Lower lobe of right lung (tissue), 2 donors: ENCODE measurements at regions not wholly inside any gene's neighbourhood (a gene's known extent, or its start where the extent isn't known, plus 50 kb on each side); places are given as distances from the start of the nearest gene placed in this dataset.

ENCODE experiments used
- ATAC-seq, 2 donors: fragments of 200-7000 bp; cut with Tn5 transposase; one replicate each; pipeline ENCODE4 v1.9.1; 2020 to 2022; ENCODE audit warnings: mild to moderate bottlenecking in 2 of 2, moderate library complexity in 2 of 2
- DNase-seq: peaks from one replicate; pipeline ENCODE4 v3.0.0-alpha.2; 2020
- H3K27ac ChIP-seq: fragments of 200-600 bp; one replicate; pipeline ENCODE4 v1.8.0; 2022
- H3K27me3 ChIP-seq: fragments of 200-600 bp; one replicate; pipeline ENCODE4 v1.8.0; 2022; ENCODE audit warnings: low read depth
- H3K36me3 ChIP-seq: fragments of 200-600 bp; one replicate; pipeline ENCODE4 v1.8.0; 2022; ENCODE audit warnings: mild to moderate bottlenecking
- H3K4me1 ChIP-seq: fragments of 200-600 bp; one replicate; pipeline ENCODE4 v1.8.0; 2022
- H3K4me3 ChIP-seq: fragments of 200-600 bp; one replicate; pipeline ENCODE4 v1.8.0; 2022; ENCODE audit warnings: mild to moderate bottlenecking
- H3K9me3 ChIP-seq: fragments of 200-600 bp; one replicate; pipeline ENCODE4 v1.8.0; 2022
- intact Hi-C: fragments of 100-400 bp; cut with DNase I; formaldehyde crosslinking; loops from one replicate; pipeline ENCODE4 v1.11.0; 2022
- TF ChIP-seq, protein P1 (sequence below): fragments of 200-600 bp; IDR thresholded peaks from one replicate; pipeline ENCODE4 v1.8.0; 2022; ENCODE audit warnings: antibody characterized with exemption, mild to moderate bottlenecking
- donor health status: DM: no; HTN: yes; CAD: no; lungs with severe emphysema.

- intact Hi-C loops = no loop called here
- Histone ChIP-seq H3K4me3 (no peak overlapping the region), H3K27me3 (no peaks in the 10 kb centered on the region), H3K27ac (no peak overlapping the region), H3K9me3 (no peaks in the 10 kb centered on the region), H3K36me3 (no peaks in the 10 kb centered on the region), H3K4me1 (no peaks in the 10 kb centered on the region)
- TF ChIP-seq, protein P1, sequence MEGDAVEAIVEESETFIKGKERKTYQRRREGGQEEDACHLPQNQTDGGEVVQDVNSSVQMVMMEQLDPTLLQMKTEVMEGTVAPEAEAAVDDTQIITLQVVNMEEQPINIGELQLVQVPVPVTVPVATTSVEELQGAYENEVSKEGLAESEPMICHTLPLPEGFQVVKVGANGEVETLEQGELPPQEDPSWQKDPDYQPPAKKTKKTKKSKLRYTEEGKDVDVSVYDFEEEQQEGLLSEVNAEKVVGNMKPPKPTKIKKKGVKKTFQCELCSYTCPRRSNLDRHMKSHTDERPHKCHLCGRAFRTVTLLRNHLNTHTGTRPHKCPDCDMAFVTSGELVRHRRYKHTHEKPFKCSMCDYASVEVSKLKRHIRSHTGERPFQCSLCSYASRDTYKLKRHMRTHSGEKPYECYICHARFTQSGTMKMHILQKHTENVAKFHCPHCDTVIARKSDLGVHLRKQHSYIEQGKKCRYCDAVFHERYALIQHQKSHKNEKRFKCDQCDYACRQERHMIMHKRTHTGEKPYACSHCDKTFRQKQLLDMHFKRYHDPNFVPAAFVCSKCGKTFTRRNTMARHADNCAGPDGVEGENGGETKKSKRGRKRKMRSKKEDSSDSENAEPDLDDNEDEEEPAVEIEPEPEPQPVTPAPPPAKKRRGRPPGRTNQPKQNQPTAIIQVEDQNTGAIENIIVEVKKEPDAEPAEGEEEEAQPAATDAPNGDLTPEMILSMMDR = no peak
- ATAC-seq (no peak), DNase-seq (no peak)
These were observed 198.7 kb downstream of the NPHP4 start for GRCh38 chr1:5793516-5793915.

GRCh38 chr1:5781079-5781478 lies 211.1 kb downstream of the NPHP4 start:
- H3K36me3 ChIP-seq = no peaks in the 10 kb centered on the region

GRCh38 chr1:5780324-5780716 lies 211.9 kb downstream of the NPHP4 start:
- Histone ChIP-seq H3K36me3 (no peaks in the 10 kb centered on the region), H3K4me3 (no peak overlapping the region), H3K9me3 (no peaks in the 10 kb centered on the region), H3K27me3 (no peaks in the 10 kb centered on the region), H3K4me1 (no peaks in the 10 kb centered on the region), H3K27ac (no peak overlapping the region)
- ATAC-seq (no peak), DNase-seq (no peak)
- TF ChIP-seq, protein P1 = no peak
- intact Hi-C loops = no loop called here

More at GRCh38 chr1:5781079-5781478, 211.1 kb downstream of the NPHP4 start:
- Histone ChIP-seq H3K27me3 (no peaks in the 10 kb centered on the region), H3K9me3 (no peaks in the 10 kb centered on the region), H3K4me1 (no peaks in the 10 kb centered on the region), H3K27ac (no peak overlapping the region), H3K4me3 (no peak overlapping the region)
- TF ChIP-seq, protein P1 = no peak
- intact Hi-C loops = no loop called here
- DNase-seq (no peak), ATAC-seq (no peak)

GRCh38 chr1:5779608-5780323 lies 212.5 kb downstream of the NPHP4 start:
- DNase-seq = no peak
- H3K27ac ChIP-seq = no peak overlapping the region
- intact Hi-C loops = no loop called here
- H3K9me3 ChIP-seq = no peaks in the 10 kb centered on the region
- no peaks in the 10 kb centered on the region for H3K27me3 ChIP-seq
- no peak for ATAC-seq
- H3K4me3 ChIP-seq = no peak overlapping the region
- H3K4me1 ChIP-seq = no peaks in the 10 kb centered on the region
- TF ChIP-seq, protein P1 = no peak
- H3K36me3 ChIP-seq = no peaks in the 10 kb centered on the region

- intact Hi-C loops = no loop called here
- DNase-seq (no peak), ATAC-seq (no peak)
- Histone ChIP-seq H3K27me3 (peaks cover 5% of the 10 kb centered on the region), H3K9me3 (no peaks in the 10 kb centered on the region), H3K4me1 (no peaks in the 10 kb centered on the region), H3K36me3 (no peaks in the 10 kb centered on the region), H3K27ac (no peak overlapping the region), H3K4me3 (no peak overlapping the region)
- TF ChIP-seq, protein P1 = no peak
These were observed 216.1 kb downstream of the NPHP4 start for GRCh38 chr1:5776035-5776550.
